ENCODE measurements at regions not wholly inside any gene's neighbourhood (a gene's known extent, or its start where the extent isn't known, plus 50 kb on each side); places are given as distances from the start of the nearest gene placed in this dataset.

DNA sequence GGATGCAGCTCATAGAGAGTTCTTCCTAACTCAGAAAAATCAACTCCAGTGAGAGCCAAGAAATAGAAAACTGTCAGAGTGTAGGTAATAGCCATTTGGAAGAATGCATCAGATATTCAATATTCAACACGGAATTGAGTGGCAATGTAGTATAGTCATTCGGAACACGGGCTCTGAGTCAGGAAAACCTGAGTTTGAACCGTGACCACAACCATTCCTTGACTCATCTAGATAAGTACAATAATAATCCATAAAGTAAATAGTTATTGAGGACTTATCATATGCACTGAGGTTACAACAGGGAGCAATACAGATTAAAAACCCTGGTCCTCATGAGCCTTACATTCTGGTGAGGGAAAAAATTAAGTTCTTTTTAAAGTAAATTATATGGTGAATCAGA, 62.6 kb upstream of the PHF21A start:
- ChIA-PET CTCF (no interaction called here), POLR2A (ENCODE audit: low non-redundant PET) (no interaction called here)
- Histone ChIP-seq H3K27ac (ENCODE audit: low read depth, low read length, poor library complexity, severe bottlenecking) (no peak overlapping the region), H3K4me1 (ENCODE audit: insufficient read depth, low read length, poor library complexity, severe bottlenecking) (no peaks in the 10 kb centered on the region), H3K9me3 (ENCODE audit: low read depth, low read length, poor library complexity, severe bottlenecking) (no peaks in the 10 kb centered on the region), H3K4me3 (ENCODE audit: low read depth, low read length, poor library complexity, severe bottlenecking) (no peak overlapping the region), H3K36me3 (ENCODE audit: insufficient read depth, low read length, poor library complexity, severe bottlenecking) (no peaks in the 10 kb centered on the region), H3K27me3 (replicated peaks; ENCODE audit: insufficient read depth, low read depth, low read length, poor library complexity) (peaks cover 24% of the 10 kb centered on the region)
- BruUV-seq (replicated peaks) = no TSS peak
- no peak for DNase-seq (ENCODE audit: low spot score)
- TF ChIP-seq, protein P1, sequence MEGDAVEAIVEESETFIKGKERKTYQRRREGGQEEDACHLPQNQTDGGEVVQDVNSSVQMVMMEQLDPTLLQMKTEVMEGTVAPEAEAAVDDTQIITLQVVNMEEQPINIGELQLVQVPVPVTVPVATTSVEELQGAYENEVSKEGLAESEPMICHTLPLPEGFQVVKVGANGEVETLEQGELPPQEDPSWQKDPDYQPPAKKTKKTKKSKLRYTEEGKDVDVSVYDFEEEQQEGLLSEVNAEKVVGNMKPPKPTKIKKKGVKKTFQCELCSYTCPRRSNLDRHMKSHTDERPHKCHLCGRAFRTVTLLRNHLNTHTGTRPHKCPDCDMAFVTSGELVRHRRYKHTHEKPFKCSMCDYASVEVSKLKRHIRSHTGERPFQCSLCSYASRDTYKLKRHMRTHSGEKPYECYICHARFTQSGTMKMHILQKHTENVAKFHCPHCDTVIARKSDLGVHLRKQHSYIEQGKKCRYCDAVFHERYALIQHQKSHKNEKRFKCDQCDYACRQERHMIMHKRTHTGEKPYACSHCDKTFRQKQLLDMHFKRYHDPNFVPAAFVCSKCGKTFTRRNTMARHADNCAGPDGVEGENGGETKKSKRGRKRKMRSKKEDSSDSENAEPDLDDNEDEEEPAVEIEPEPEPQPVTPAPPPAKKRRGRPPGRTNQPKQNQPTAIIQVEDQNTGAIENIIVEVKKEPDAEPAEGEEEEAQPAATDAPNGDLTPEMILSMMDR (conservative IDR thresholded peaks at IDR 0.05; ENCODE audit: low read depth, low read length) = no peak
- no peak for TF ChIP-seq EZH2 (IDR thresholded peaks at IDR 0.05; ENCODE audit: borderline replicate concordance, low read depth, low read length, poor library complexity, severe bottlenecking)
- intact Hi-C loops (cut with micrococcal nuclease; ENCODE audit: unreplicated experiment) = no loop called here

DNA sequence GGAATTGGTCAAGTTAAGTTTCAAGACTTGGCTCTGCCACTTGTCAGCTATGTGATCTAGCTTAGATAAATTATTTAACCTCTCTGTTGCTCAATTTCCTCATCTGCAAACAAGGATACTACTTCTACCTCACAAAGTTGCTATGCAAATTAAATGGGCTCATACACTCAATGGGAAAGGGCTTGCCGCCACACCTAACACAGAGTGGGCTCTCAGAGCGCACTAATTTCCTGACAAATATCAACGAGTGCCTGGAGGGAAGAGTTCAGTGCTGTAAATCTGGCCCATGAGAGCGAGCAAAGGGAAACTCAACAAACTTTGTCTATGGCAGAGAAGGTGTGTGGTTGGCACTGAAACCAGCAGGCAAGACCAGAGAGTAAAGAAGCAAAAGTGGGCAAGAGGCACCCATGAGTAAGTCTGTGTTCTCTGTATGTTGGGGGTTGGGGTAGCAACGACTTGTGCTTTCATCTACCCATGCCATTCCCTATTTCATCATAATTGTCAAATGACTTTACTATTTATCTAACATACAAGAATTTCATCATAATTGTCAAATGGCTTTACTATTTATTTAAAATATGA, 60.7 kb upstream of the PHF21A start:
- no peak overlapping the region for H3K27ac ChIP-seq (ENCODE audit: low read depth, low read length, poor library complexity, severe bottlenecking)
- no peaks in the 10 kb centered on the region for H3K36me3 ChIP-seq (ENCODE audit: insufficient read depth, low read length, poor library complexity, severe bottlenecking)
- DNase-seq (ENCODE audit: low spot score) = no peak
- CTCF ChIA-PET = no interaction called here
- POLR2A ChIA-PET (ENCODE audit: low non-redundant PET) = no interaction called here
- no peak overlapping the region for H3K4me3 ChIP-seq (ENCODE audit: low read depth, low read length, poor library complexity, severe bottlenecking)
- TF ChIP-seq, protein P1 (conservative IDR thresholded peaks at IDR 0.05; ENCODE audit: low read depth, low read length) = no peak
- TF ChIP-seq EZH2 (IDR thresholded peaks at IDR 0.05; ENCODE audit: borderline replicate concordance, low read depth, low read length, poor library complexity, severe bottlenecking) = no peak
- no peaks in the 10 kb centered on the region for H3K4me1 ChIP-seq (ENCODE audit: insufficient read depth, low read length, poor library complexity, severe bottlenecking)
- BruUV-seq (replicated peaks) = no TSS peak
- H3K27me3 ChIP-seq (replicated peaks; ENCODE audit: insufficient read depth, low read depth, low read length, poor library complexity) = peaks cover 24% of the 10 kb centered on the region
- intact Hi-C loops (cut with micrococcal nuclease; ENCODE audit: unreplicated experiment) = no loop called here
- no peaks in the 10 kb centered on the region for H3K9me3 ChIP-seq (ENCODE audit: low read depth, low read length, poor library complexity, severe bottlenecking)

DNA sequence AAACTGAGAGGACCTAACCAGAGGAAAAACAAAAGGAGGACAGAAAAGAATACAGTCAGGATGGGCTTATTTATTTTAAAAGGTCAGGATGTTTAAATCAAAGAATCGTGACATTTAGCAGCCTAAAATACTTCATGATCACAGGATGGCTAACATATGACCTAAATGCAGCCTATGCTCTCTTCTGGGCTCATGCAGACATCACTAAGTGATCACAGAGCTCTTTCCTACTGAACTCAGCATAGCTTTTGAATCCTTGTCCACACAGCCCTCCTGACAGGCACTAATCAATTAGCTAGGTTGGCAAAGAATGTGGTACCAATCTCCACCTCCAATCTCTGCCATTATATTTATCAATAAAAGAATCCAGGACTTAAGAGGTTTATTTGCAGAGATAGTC, 60.1 kb upstream of the PHF21A start:
- H3K27me3 ChIP-seq (replicated peaks; ENCODE audit: insufficient read depth, low read depth, low read length, poor library complexity) = peaks cover 24% of the 10 kb centered on the region
- no TSS peak for BruUV-seq (replicated peaks)
- intact Hi-C loops (cut with micrococcal nuclease; ENCODE audit: unreplicated experiment) = no loop called here
- H3K9me3 ChIP-seq (ENCODE audit: low read depth, low read length, poor library complexity, severe bottlenecking) = no peaks in the 10 kb centered on the region
- H3K27ac ChIP-seq (ENCODE audit: low read depth, low read length, poor library complexity, severe bottlenecking) = no peak overlapping the region
- H3K4me1 ChIP-seq (ENCODE audit: insufficient read depth, low read length, poor library complexity, severe bottlenecking) = no peaks in the 10 kb centered on the region
- no peak for TF ChIP-seq EZH2 (IDR thresholded peaks at IDR 0.05; ENCODE audit: borderline replicate concordance, low read depth, low read length, poor library complexity, severe bottlenecking)
- TF ChIP-seq, protein P1 (conservative IDR thresholded peaks at IDR 0.05; ENCODE audit: low read depth, low read length) = no peak
- no peak for DNase-seq (ENCODE audit: low spot score)
- H3K4me3 ChIP-seq (ENCODE audit: low read depth, low read length, poor library complexity, severe bottlenecking) = no peak overlapping the region
- CTCF ChIA-PET = interaction anchor here (0.5 kb wide), 1 partner anchor 14 kb away, joined by 3 read pairs; no protein-coding TSS in a partner anchor
- H3K36me3 ChIP-seq (ENCODE audit: insufficient read depth, low read length, poor library complexity, severe bottlenecking) = no peaks in the 10 kb centered on the region
- POLR2A ChIA-PET (ENCODE audit: low non-redundant PET) = no interaction called here

Data from A673 (cell line).